SU-DHL-6 (cell line): ENCODE measurements at regions not wholly inside any gene's neighbourhood (a gene's known extent, or its start where the extent isn't known, plus 50 kb on each side); places are given as distances from the start of the nearest gene placed in this dataset.

Source experiments
- H2AFZ ChIP-seq: fragments of 200-600 bp; sonication (generic); 2 replicates; pipeline ENCODE4 v1.6.1; 2014; ENCODE audit warnings: low read depth, mild to moderate bottlenecking, moderate library complexity, mixed read lengths, antibody characterized with exemption, low read length; ENCODE audit not compliant: severe bottlenecking
- H3F3A ChIP-seq: fragments of 200-600 bp; shearing (Covaris generic); 2 replicates; pipeline ENCODE4 v1.6.0; 2016; ENCODE audit warnings: antibody characterized with exemption, mild to moderate bottlenecking; ENCODE audit not compliant: insufficient read depth
- H3K27ac ChIP-seq: fragments of 200-600 bp; sonication (generic); 2 replicates; pipeline ENCODE4 v1.5.1; 2016; ENCODE audit warnings: low read depth, mild to moderate bottlenecking, low read length, moderate library complexity, mixed read lengths
- H3K27me3 ChIP-seq: fragments of 200-600 bp; sonication (generic), shearing (Covaris generic); 2 replicates; pipeline ENCODE4 v1.6.0; 2014; ENCODE audit warnings: mild to moderate bottlenecking, low read length
- H3K36me3 ChIP-seq: fragments of 200-600 bp; sonication (generic); 2 replicates; pipeline ENCODE4 v1.6.1; 2014; ENCODE audit warnings: mild to moderate bottlenecking, low read length, mixed read lengths
- H3K4me2 ChIP-seq: fragments of 300-600, 200-600 bp; shearing (Covaris generic), sonication (generic); 2 replicates; pipeline ENCODE4 v1.6.0; 2014; ENCODE audit warnings: low read length, low read depth, mild to moderate bottlenecking; ENCODE audit not compliant: poor library complexity, severe bottlenecking
- H3K4me3 ChIP-seq: fragments of 200-600 bp; sonication (generic); 2 replicates; pipeline ENCODE4 v1.5.1; 2014; ENCODE audit warnings: antibody characterized with exemption, low read length, mild to moderate bottlenecking, mixed read lengths; ENCODE audit not compliant: insufficient read depth, poor library complexity, severe bottlenecking
- H3K79me2 ChIP-seq: fragments of 200-600 bp; sonication (generic); 2 replicates; pipeline ENCODE4 v1.6.1; 2014; ENCODE audit warnings: mild to moderate bottlenecking, low read length, moderate library complexity; ENCODE audit not compliant: insufficient read depth
- H3K9ac ChIP-seq: fragments of 200-600 bp; sonication (generic); 2 replicates; pipeline ENCODE4 v1.7.0; 2014; ENCODE audit warnings: mild to moderate bottlenecking, low read length
- H3K9me2 ChIP-seq: fragments of 200-600 bp; sonication (generic); replicated peaks from 2 replicates; pipeline ENCODE4 v1.6.1; 2014; ENCODE audit warnings: low read length; ENCODE audit not compliant: insufficient read depth
- H3K9me3 ChIP-seq: fragments of 200-600 bp; sonication (generic); 2 replicates; pipeline ENCODE4 v1.6.1; 2014; ENCODE audit warnings: low read length, mixed read lengths; ENCODE audit not compliant: insufficient read depth
- H4K20me1 ChIP-seq: fragments of 200-600 bp; sonication (generic); 2 replicates; pipeline ENCODE4 v1.6.1; 2014; ENCODE audit warnings: low read depth, mild to moderate bottlenecking, antibody characterized with exemption, low read length, moderate library complexity, mixed read lengths
- CTCF ChIP-seq: fragments of 200-600 bp; sonication (generic); IDR thresholded peaks from one replicate; pipeline ENCODE4 v1.5.1; 2017; ENCODE audit warnings: antibody characterized with exemption, mild to moderate bottlenecking, low read length, moderate library complexity; ENCODE audit not compliant: insufficient read depth, poor library complexity, severe bottlenecking
- EZH2phosphoT487 ChIP-seq: fragments of 200-600 bp; sonication (generic), shearing (Covaris generic); conservative IDR thresholded peaks from 2 replicates; pipeline ENCODE4 v1.6.1; 2018; ENCODE audit warnings: mild to moderate bottlenecking, antibody characterized with exemption, low read length, moderate library complexity, mixed read lengths

DNA sequence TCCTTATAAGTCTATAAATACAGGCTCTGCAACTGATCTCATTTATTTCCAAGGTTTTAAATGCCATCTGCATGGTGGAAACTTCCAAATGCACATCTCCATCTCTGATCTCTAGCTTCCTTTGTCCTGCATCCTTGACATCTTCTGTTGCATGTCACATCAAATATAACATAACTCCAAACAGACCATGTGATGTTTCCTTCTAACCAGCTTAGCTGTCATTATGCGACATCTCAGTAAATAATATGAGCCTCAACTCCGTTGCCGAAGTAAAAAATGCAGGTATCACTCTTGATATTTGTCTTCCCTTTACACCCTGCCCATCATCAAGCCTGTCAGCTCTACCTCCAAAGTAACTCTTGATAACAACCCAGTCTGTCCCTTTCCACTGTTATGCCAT lies 506.4 kb upstream of the C9orf72 start:
- Histone ChIP-seq H3K79me2 (no peaks in the 10 kb centered on the region), H3K4me3 (no peak overlapping the region), H3K9ac (no peak overlapping the region), H3K27me3 (no peaks in the 10 kb centered on the region), H3K9me3 (no peaks in the 10 kb centered on the region), H3K9me2 (no peaks in the 10 kb centered on the region), H2AFZ (no peak overlapping the region), H3F3A (no peaks in the 10 kb centered on the region), H4K20me1 (no peaks in the 10 kb centered on the region), H3K36me3 (no peaks in the 10 kb centered on the region), H3K4me2 (no peak overlapping the region), H3K27ac (no peak overlapping the region)
- no peak for TF ChIP-seq EZH2phosphoT487
- TF ChIP-seq CTCF, result no peak

DNA sequence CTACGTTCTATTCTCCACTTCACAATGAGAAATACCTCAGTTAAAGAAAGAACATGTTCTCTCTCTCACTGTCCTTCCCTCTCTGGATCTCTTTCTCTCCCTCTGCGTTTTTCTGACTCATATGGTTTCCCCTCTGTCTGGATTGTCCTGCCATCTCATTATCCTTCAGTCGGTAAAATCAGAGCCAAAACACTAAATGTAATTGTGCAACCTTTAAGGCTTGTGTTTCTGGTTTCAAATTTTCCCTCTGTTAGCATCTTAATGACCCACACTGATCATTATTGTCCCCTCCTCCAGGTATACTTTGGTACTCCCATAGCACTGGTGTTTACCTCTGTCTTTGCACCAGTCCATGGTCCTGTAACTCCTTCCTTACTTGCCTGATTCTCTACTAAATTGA lies 509.4 kb upstream of the C9orf72 start:
- Histone ChIP-seq H3K36me3 (no peaks in the 10 kb centered on the region), H3K27me3 (no peaks in the 10 kb centered on the region), H2AFZ (no peak overlapping the region), H3F3A (no peaks in the 10 kb centered on the region), H3K79me2 (no peaks in the 10 kb centered on the region), H3K27ac (no peak overlapping the region), H4K20me1 (no peaks in the 10 kb centered on the region), H3K9me3 (no peaks in the 10 kb centered on the region), H3K9me2 (no peaks in the 10 kb centered on the region), H3K4me2 (no peak overlapping the region), H3K9ac (no peak overlapping the region), H3K4me3 (no peak overlapping the region)
- TF ChIP-seq EZH2phosphoT487 (no peak), CTCF (no peak)

DNA sequence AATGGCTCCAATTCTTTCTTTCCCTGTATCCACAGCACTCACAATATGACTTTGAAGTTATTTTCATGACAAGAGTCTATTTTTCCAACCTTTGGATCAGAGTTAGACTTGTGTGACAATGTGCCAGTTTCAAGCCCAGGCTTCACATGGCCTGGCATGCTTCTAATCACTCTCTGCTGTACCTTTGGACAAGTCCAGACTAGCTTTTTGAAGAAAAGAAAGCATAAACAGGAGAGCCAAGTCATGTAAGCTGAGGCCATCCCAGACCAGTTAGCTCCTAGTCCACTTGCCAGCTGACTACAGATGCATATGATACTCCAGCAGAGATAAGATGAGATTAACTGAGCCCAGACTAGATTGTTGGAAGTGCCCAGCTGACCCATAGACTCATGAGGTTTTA lies 513.6 kb upstream of the C9orf72 start:
- H3K27ac ChIP-seq, result no peak overlapping the region
- no peak overlapping the region for H3K4me3 ChIP-seq
- no peaks in the 10 kb centered on the region for H3K9me2 ChIP-seq
- H3K9me3 ChIP-seq, result no peaks in the 10 kb centered on the region
- H3K27me3 ChIP-seq, result no peaks in the 10 kb centered on the region
- TF ChIP-seq CTCF (no peak), EZH2phosphoT487 (no peak)
- H3K36me3 ChIP-seq, result no peaks in the 10 kb centered on the region
- H2AFZ ChIP-seq, result no peak overlapping the region
- no peaks in the 10 kb centered on the region for H3F3A ChIP-seq
- H3K4me2 ChIP-seq, result no peak overlapping the region
- no peaks in the 10 kb centered on the region for H4K20me1 ChIP-seq
- no peaks in the 10 kb centered on the region for H3K79me2 ChIP-seq
- H3K9ac ChIP-seq, result no peak overlapping the region
